HG03457 (cell line): ENCODE measurements at regions not wholly inside any gene's neighbourhood (a gene's known extent, or its start where the extent isn't known, plus 50 kb on each side); places are given as distances from the start of the nearest gene placed in this dataset.
"Not testable (repeated sequence)": the region's sequence is repeated elsewhere in the genome, so short reads cannot be mapped to it uniquely, and the experiment has no call there.

Experiments used
- ATAC-seq: cut with Tn5 transposase; IDR thresholded peaks from one replicate; pipeline ENCODE4 v1.9.1; 2021; ENCODE audit warnings: moderate number of reproducible peaks; ENCODE audit not compliant: unreplicated experiment

GRCh38 chr2:39875182-39875913, 96.3 kb upstream of the THUMPD2 start:
- ATAC-seq, result no peak

- ATAC-seq, result no peak
Measured at GRCh38 chr2:39874236-39874635, 95.2 kb upstream of the THUMPD2 start.

GRCh38 chr2:39873586-39873985, 94.5 kb upstream of the THUMPD2 start:
- no peak for ATAC-seq

- no peak for ATAC-seq
Measured at GRCh38 chr2:39872748-39873147, 93.7 kb upstream of the THUMPD2 start.

GRCh38 chr2:39871291-39871761, 92.3 kb upstream of the THUMPD2 start:
- no peak for ATAC-seq

DNA sequence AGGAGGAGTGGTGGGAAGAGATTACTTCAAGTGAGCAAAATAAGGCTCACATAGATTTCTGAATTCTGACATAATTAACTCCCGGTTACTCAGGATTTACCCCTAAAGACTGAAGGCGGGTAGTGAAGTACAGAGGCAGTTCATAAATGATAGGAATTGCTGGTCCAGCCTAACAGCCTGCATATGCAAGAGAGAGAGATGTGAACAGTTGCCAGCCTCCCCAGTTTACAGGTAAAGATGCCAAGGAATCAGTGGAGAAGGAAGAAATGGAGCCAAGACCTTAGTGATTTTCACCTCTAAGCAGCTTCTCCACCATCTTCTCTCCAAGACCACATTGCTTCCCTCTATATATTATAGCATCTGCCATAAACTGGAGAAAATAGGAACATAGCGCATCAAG, 91.8 kb upstream of the THUMPD2 start:
- no peak for ATAC-seq

DNA sequence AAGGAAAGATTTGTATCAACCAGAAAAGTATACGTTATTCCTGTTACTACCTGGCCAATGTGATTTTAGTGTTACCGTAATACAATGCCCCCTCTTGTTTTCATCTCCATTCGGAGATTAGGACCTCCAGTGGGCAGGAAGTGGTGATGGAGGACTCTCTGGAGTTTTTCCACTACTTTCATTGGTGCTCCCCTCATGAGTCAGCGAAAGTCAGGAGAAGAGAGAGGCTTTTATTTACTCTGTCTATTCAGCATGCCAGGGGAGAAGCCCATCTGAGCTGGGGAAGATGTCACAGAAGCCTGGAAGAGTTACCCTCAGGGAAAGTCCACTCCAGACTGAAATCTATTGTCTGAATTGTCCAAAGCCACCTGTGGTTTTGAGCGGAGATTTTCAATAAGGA, 88.2 kb upstream of the THUMPD2 start:
- ATAC-seq, result no peak

DNA sequence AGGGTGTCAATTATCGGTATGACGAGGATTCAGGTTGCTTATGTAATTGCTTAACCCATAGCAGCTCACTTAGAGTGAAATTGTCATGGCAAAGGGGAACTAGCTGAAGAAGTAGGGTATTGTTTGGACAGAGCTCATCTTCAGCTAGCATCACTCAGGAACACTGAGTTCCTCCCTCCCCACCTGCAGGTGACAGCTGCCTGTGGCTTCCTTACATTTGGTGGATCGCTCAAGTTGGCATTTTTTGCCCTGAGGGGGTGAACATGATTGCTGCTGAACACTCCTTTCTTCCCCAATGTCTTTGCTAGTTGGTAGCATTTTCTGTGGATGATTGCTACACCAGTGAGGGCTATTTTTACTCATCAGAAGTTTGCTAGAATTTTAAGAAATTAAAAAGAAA, 86.7 kb upstream of the THUMPD2 start:
- ATAC-seq, result no peak

- ATAC-seq, result not testable (repeated sequence)
Measured at GRCh38 chr2:39863672-39864071, 84.6 kb upstream of the THUMPD2 start.

DNA sequence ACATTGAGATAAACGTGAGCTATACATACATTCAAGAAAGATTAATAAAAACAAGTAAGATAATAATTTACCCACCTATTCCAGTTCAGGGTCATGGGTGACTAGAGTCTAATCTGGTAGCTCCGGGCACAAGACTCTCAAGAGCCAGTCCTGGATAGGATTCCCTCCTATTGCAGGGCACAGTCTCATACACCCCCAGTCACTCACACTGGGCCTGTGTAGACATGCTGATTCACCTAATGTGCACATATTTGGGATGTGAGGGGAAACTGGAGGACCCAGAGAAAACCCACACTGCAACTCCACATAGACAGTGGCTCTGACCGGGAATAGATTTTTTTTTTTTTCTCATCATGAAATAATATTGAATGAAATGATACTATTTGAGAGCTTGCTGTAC, 81.5 kb upstream of the THUMPD2 start:
- no peak for ATAC-seq

GRCh38 chr2:39858677-39859076, 79.6 kb upstream of the THUMPD2 start:
- ATAC-seq, result no peak

DNA sequence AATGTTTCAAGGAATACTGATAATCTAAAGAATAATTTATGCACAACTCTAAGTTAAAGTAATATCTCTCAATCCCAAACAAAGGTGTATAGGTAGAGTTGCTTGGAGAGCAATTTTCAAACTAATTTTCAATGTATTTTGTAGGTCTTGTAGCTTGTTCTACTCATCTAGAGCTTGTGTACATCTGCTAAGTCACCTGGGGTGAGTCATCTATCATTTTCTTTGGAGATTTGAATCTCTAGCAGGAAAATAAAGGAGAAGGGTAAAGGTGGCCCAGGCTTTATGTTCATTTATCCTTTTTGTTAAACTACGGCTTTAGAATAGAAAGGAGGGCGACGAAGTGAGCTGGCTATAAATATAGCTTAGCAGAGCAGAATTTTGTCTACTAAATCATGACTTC, 76.8 kb upstream of the THUMPD2 start:
- ATAC-seq, result no peak

DNA sequence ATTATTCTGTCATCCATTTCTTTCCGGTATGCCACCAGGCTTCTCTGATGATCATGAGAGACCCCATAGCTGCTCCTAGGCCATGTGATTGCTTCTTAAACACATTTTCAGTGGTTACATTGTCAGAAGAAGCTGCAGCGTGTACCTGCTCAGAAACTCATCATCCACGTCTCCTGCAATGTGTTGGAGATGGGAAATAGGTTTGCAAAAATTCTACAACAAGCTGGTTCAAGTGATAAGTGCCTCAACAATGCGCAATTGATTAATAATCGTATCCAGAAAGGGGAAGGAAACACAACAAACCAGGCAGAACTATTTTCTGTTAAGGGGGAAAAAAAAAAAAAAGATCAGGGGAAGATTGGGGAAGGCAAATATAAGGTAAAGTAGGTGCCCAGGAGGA, 75.7 kb upstream of the THUMPD2 start:
- ATAC-seq, result no peak

- ATAC-seq, result no peak
Measured at GRCh38 chr2:39852831-39853230, 73.8 kb upstream of the THUMPD2 start.

DNA sequence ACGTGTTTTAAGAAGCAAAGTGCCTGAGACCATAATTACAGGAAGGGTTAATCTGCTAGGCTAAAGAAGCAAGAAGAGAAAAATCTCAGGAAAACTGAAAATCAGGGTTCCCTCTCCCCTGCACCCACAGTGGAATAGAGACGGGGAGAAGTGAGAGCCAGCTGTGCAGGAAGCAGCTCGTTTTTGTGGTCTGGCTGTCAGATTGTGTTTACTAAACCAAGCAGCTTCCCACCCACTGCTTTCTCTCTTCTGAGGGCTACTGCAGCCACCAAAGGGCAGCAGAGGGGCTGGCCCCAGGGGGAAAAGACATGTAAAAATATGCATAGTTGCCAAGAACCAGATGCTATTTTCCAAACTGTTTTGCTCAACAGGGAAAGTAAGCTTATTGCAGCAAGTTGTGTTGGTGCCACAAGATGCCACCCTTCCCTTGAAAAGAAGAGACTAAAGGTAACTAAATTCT, 72.6 kb upstream of the THUMPD2 start:
- no peak for ATAC-seq

DNA sequence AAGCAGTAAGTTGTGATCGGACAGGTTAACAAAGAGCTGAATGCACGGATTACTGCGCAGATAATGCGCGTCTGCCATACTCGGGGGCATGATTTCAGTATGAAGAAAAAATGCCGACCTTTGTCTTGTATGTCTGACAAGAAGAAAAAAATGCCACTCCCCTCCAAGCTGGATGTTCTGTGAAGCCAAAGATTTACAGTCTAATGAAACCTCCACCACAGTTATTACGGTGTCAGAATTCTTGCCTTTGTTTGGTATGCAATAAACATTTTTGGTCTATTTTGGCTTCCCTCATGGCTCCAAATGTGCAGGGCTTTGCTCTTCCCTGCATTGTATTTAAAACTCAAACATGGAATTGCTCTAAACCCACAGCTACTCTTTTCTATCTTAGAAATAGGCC, 72.2 kb upstream of the THUMPD2 start:
- no peak for ATAC-seq

GRCh38 chr2:39849982-39850526, 71.0 kb upstream of the THUMPD2 start:
- ATAC-seq, result no peak

GRCh38 chr2:39849064-39849463, 70.0 kb upstream of the THUMPD2 start:
- ATAC-seq, result no peak

DNA sequence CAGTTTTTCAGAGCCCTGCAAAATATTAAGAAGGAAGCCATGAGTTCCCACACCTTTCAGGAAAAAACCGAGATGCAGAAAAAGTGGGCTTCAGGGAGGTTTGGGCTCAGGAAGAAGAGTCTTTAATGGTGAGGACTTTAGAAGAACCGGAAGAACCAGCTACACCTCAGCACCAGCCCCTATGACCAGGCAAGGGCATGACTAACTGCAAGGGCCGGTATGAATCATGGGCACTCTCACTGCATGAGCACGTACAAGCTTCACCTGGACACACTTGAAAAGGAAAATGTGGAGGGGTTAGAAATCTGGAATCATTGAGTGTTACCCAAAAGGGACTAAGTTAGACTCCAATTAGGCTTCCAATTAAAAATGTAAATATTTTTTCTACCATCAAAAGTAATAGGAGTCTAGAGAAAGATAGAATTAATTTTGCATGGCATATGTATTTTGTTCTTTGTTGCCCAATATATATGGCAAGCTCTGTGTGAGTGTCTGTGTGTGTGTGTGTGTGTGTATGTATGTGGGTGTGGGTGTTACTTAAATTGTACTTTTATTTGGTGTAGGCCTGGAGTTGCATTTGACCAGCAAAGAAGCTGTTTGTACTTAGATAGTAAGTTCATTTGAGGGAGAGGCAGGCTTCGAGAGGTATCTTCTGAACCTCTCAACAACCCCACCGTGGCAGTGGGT, 66.5 kb upstream of the THUMPD2 start:
- ATAC-seq, result no peak

- ATAC-seq, result no peak
Measured at GRCh38 chr2:39839261-39839848, 60.3 kb upstream of the THUMPD2 start.

DNA sequence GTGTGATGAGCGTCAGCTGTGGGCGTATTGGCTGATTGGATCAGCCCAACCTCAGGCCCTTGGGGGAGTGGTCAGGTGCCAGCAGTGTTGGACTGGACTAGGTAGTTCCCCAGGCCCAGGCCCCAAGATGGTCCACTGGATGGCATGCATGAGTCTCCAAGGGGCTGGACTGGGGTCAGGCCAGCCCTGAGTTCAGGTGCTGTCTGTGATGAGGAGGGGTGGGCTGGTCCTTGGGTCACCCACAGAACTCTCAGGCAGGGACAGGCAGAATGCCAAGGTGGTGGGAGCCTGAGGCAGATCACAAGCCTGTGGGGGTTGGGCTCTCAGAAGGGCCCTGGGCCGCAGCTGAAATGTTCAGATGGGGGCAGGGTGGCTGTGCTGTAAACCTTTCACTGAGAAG, 59.5 kb upstream of the THUMPD2 start:
- ATAC-seq, result no peak
